Lower leg skin (tissue), 4 donors: ENCODE measurements at regions not wholly inside any gene's neighbourhood (a gene's known extent, or its start where the extent isn't known, plus 50 kb on each side); places are given as distances from the start of the nearest gene placed in this dataset.

Source experiments
- DNase-seq, 2 donors: peaks; one replicate each; pipeline ENCODE4 v3.0.0-alpha.2; 2019; ENCODE audit warnings: low spot score in 2 of 2
- H3K4me3 ChIP-seq: fragments of 200-600 bp; sonication (generic); 2 replicates; pipeline ENCODE4 v1.5.1; 2017; ENCODE audit warnings: mild to moderate bottlenecking, low read depth; ENCODE audit not compliant: poor library complexity, severe bottlenecking
- CTCF ChIP-seq, 3 donors: fragments of 450-650 bp; IDR thresholded peaks; one replicate each; pipeline ENCODE4 v1.5.1; 2016; ENCODE audit warnings: antibody characterized with exemption in 3 of 3, mild to moderate bottlenecking in 3 of 3, moderate library complexity in 2 of 3
- POLR2A ChIP-seq, 2 donors: fragments of 450-650 bp; IDR thresholded peaks; one replicate each; pipeline ENCODE4 v1.6.1; 2016 to 2017; ENCODE audit warnings: antibody characterized with exemption in 2 of 2, mild to moderate bottlenecking in 1 of 2, moderate library complexity in 1 of 2
- WGBS, 2 donors: methylation state at CpG; one replicate each; pipeline ENCODE4 v1.1.5; 2018; 5-methylcytosine and 5-hydroxymethylcytosine counted together
- intact Hi-C: fragments of 100-400 bp; cut with DNase I; formaldehyde crosslinking; loops from one replicate; pipeline ENCODE4 v1.15.0; 2023; ENCODE audit warnings: low total_unique reads

GRCh38 chr1:68285046-68285445, 52.7 kb upstream of the WLS start:
- H3K4me3 ChIP-seq, result no peak overlapping the region
- no peak for TF ChIP-seq POLR2A (IDR thresholded peaks at IDR 0.05)
- DNase-seq, result no peak
- intact Hi-C loops, result no loop called here
- WGBS, 2 donors, result 95 to 98% methylated on average over 4 of the region's 4 CpGs

- 85 to 93% methylated on average over 4 of the region's 4 CpGs for WGBS, 2 donors
- TF ChIP-seq CTCF (IDR thresholded peaks at IDR 0.05) (no peak), POLR2A (IDR thresholded peaks at IDR 0.05) (no peak)
- DNase-seq, result no peak
- H3K4me3 ChIP-seq, result no peak overlapping the region
- intact Hi-C loops, result no loop called here
These were observed 49.8 kb upstream of the WLS start for GRCh38 chr1:68281946-68282615.
